A549 (cell line): ENCODE measurements at regions not wholly inside any gene's neighbourhood (a gene's known extent, or its start where the extent isn't known, plus 50 kb on each side); places are given as distances from the start of the nearest gene placed in this dataset.

Experiments used
- CEBPB ChIP-seq, 2 experiments: fragments of >200 bp in 1 of 2; sonication (Bioruptor Twin) in 1 of 2; formaldehyde crosslinking in 1 of 2; IDR thresholded peaks; 2 replicates each; pipeline ENCODE4 v1.6.1; 2012 to 2016
- CHD2 ChIP-seq: fragments of 150-350 bp; IDR thresholded peaks from 2 replicates; pipeline ENCODE4 v1.6.1; 2014; ENCODE audit warnings: low read length; ENCODE audit not compliant: partially characterized antibody
- EP300 ChIP-seq, 2 experiments: fragments of >200 bp; sonication (Bioruptor Twin); formaldehyde crosslinking; IDR thresholded peaks; 2 replicates in 1 of 2; 3 replicates in 1 of 2; pipeline ENCODE4 v1.6.1; 2016 to 2017
- FOSL2 ChIP-seq, 2 experiments: fragments of 450-650 bp in 1 of 2; fragments of >200 bp in 1 of 2; sonication (Bioruptor Twin) in 1 of 2; formaldehyde crosslinking; IDR thresholded peaks; 2 replicates each; pipeline versions ENCODE4 v1.5.0 to v1.6.1; 2016 to 2020; ENCODE audit warnings: mild to moderate bottlenecking in 1 of 2, moderate library complexity in 1 of 2
- HDAC2 ChIP-seq: fragments of 200-600 bp; sonication (generic); IDR thresholded peaks from 2 replicates; pipeline ENCODE4 v1.6.1; 2016
- KDM1A ChIP-seq: fragments of 200-600 bp; sonication (generic); IDR thresholded peaks from 2 replicates; pipeline ENCODE4 v1.6.1; 2016; ENCODE audit warnings: low read depth, mild to moderate bottlenecking
- PHF8 ChIP-seq: fragments of 200-600 bp; sonication (generic); IDR thresholded peaks from 2 replicates; pipeline ENCODE4 v1.6.1; 2016; ENCODE audit warnings: low read depth, mild to moderate bottlenecking, antibody characterized with exemption, moderate library complexity, borderline replicate concordance
- POLR2A ChIP-seq: IDR thresholded peaks from 2 replicates; pipeline ENCODE4 v1.6.1; 2012; ENCODE audit warnings: mild to moderate bottlenecking, low read length
- RAD21 ChIP-seq, 2 experiments: fragments of >200 bp in 1 of 2; sonication (Bioruptor Twin) in 1 of 2; formaldehyde crosslinking in 1 of 2; IDR thresholded peaks in 1 of 2; conservative IDR thresholded peaks in 1 of 2; 2 replicates in 1 of 2; 3 replicates in 1 of 2; pipeline ENCODE4 v1.6.1; 2012 to 2018; ENCODE audit warnings: inconsistent platforms in 1 of 2
- RNF2 ChIP-seq: fragments of 200-600 bp; sonication (generic); IDR thresholded peaks from 2 replicates; pipeline ENCODE4 v1.6.1; 2016; ENCODE audit warnings: low read depth, mild to moderate bottlenecking, antibody characterized with exemption, moderate library complexity, borderline replicate concordance
- SMC3 ChIP-seq: fragments of >200 bp; sonication (Bioruptor Twin); formaldehyde crosslinking; IDR thresholded peaks from 3 replicates; pipeline ENCODE4 v1.6.1; 2018; ENCODE audit warnings: inconsistent platforms
- ZFP36 ChIP-seq: fragments of 450-650 bp; IDR thresholded peaks from 2 replicates; pipeline ENCODE4 v1.6.1; 2014; ENCODE audit warnings: borderline replicate concordance; ENCODE audit not compliant: partially characterized antibody
- TF ChIP-seq, protein P1 (sequence below): fragments of >200 bp; sonication (Bioruptor Twin); formaldehyde crosslinking; IDR thresholded peaks from 3 replicates; pipeline ENCODE4 v1.5.1; 2016
- TF ChIP-seq, protein P2 (sequence below): IDR thresholded peaks from 2 replicates; pipeline ENCODE4 v1.6.1; 2012

DNA sequence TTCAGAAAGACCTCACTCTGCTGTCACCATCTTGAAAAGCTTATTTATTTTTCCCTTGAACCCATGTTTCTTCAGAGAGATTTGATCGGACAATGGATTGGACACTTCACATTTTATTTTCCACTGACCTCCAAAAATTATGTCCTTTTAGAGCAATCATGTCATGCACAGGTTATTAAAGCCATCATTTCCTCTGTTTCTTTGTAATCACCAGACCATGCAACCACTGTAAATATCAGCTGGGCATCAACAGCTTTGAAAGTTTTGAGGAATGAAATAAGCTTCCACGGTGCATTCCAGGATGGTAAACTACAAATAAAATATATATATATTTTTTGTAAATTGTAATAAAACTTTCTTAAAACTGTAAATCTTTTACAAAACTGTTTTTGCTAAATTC, 144.1 kb upstream of the ADAMTS5 start:
- TF ChIP-seq, protein P1, sequence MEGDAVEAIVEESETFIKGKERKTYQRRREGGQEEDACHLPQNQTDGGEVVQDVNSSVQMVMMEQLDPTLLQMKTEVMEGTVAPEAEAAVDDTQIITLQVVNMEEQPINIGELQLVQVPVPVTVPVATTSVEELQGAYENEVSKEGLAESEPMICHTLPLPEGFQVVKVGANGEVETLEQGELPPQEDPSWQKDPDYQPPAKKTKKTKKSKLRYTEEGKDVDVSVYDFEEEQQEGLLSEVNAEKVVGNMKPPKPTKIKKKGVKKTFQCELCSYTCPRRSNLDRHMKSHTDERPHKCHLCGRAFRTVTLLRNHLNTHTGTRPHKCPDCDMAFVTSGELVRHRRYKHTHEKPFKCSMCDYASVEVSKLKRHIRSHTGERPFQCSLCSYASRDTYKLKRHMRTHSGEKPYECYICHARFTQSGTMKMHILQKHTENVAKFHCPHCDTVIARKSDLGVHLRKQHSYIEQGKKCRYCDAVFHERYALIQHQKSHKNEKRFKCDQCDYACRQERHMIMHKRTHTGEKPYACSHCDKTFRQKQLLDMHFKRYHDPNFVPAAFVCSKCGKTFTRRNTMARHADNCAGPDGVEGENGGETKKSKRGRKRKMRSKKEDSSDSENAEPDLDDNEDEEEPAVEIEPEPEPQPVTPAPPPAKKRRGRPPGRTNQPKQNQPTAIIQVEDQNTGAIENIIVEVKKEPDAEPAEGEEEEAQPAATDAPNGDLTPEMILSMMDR, result no peak
- TF ChIP-seq PHF8 (no peak), RNF2 (no peak), POLR2A (no peak), KDM1A (no peak), HDAC2 (no peak), ZFP36 (no peak), EP300 (IDR thresholded peaks at IDR 0.05) (no peak), SMC3 (no peak), CHD2 (no peak), FOSL2 (IDR thresholded peaks at IDR 0.05) (no peak), FOSL2 (CRISPR knock-in tag; IDR thresholded peaks at IDR 0.05) (no peak), CEBPB (IDR thresholded peaks at IDR 0.05) (no peak), RAD21 (conservative IDR thresholded peaks at IDR 0.05 in 1 of 2, IDR thresholded peaks at IDR 0.05 in 1 of 2) (no peak)
- TF ChIP-seq, protein P2, sequence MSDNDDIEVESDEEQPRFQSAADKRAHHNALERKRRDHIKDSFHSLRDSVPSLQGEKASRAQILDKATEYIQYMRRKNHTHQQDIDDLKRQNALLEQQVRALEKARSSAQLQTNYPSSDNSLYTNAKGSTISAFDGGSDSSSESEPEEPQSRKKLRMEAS, result no peak
